ENCODE measurements at regions not wholly inside any gene's neighbourhood (a gene's known extent, or its start where the extent isn't known, plus 50 kb on each side); places are given as distances from the start of the nearest gene placed in this dataset.

- TF ChIP-seq, protein P1, sequence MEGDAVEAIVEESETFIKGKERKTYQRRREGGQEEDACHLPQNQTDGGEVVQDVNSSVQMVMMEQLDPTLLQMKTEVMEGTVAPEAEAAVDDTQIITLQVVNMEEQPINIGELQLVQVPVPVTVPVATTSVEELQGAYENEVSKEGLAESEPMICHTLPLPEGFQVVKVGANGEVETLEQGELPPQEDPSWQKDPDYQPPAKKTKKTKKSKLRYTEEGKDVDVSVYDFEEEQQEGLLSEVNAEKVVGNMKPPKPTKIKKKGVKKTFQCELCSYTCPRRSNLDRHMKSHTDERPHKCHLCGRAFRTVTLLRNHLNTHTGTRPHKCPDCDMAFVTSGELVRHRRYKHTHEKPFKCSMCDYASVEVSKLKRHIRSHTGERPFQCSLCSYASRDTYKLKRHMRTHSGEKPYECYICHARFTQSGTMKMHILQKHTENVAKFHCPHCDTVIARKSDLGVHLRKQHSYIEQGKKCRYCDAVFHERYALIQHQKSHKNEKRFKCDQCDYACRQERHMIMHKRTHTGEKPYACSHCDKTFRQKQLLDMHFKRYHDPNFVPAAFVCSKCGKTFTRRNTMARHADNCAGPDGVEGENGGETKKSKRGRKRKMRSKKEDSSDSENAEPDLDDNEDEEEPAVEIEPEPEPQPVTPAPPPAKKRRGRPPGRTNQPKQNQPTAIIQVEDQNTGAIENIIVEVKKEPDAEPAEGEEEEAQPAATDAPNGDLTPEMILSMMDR (IDR thresholded peaks at IDR 0.05), result no peak
- TF ChIP-seq POLR2A (IDR thresholded peaks at IDR 0.05) (no peak), EP300 (IDR thresholded peaks at IDR 0.05; ENCODE audit: low read depth) (no peak)
Measured at GRCh38 chr13:74258961-74259360, 124.8 kb upstream of the KLF12 start.
